NCI-H187 treated with DMSO at 0.1 percent for 48 hours (cell line): ENCODE measurements at regions not wholly inside any gene's neighbourhood (a gene's known extent, or its start where the extent isn't known, plus 50 kb on each side); places are given as distances from the start of the nearest gene placed in this dataset.
A peak's percentile ranks its signal among the peaks of the same experiment; 100 is the strongest.
"Not testable (repeated sequence)": the region's sequence is repeated elsewhere in the genome, so short reads cannot be mapped to it uniquely, and the experiment has no call there.

Experiments used
- DNase-seq: peaks from one replicate; lab custom pipeline; 2025; lab: John Stamatoyannopoulos, UW

DNA sequence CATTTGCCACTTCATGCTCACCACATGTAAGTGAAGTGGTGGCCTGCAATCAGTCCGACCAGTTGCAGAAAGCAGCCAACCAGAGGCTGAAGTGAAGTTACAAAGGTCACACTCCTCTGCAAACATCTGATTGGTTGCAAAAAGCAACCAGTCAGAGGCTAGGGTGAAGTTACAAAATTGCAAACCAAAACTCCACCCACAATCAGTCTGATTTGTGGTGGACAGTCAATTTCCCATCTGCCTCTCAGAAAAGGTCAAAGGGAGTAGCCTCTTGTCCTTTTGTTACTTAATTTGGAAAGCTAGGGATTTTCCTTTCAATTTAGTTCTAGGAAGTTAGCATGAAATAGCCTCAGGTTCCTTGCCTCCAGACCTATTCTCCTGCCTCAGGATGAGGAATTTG, 185.0 kb downstream of the UXS1 start:
- no peak for DNase-seq

DNA sequence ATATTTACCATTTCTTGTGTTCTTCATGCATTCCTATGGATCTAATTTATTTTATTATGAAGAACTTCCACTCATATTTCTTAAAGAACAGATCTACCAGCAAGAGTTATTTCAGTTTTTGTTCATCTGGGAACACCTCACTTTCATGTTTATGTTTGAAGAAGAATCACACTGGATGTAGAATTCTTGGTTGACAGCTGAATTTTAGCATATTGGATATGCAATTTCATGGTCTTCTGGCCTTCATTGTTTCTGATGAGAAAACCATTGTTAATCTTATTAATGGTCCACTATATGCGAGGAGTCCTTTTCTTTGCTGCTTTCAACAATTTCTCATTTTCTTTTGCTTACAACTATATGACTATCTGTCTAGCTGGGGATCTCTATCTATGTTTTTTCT, 189.2 kb downstream of the UXS1 start:
- DNase-seq, result no peak

DNA sequence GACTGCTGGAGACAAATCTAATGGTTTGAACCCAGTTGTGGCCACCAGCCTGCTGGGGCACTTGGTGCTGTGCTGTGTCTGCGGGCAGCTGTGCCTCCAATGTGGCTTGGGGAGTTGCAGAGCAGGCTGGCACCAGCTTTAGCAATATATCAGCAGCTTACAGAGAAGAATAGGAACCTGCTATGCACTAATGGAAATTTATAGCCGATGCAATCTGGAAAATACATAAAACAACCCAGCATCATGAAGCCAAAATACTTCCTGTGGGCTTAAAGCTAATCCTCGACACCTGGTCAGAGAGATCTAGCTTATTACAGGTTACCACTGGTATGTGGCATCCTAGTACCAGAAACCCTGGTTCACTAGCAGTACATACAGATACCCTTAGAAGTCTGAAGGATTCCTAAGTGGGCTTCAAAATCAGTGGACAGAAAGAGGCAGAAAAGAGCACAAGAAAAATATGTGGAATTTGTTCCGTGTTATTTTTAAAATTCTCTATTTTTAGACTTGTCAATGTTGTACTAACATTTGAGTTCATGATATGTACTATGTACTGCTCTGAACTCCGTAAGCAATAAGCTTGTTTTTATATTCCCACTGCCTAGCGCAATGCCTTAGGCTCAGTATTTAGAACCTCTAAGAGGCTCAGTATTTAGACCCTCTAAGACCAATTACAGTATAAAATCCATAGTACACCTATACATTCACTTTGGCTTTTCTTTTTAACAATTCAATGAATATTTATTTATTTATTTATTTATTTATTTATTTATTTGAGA, 194.7 kb downstream of the UXS1 start:
- no peak for DNase-seq

DNA sequence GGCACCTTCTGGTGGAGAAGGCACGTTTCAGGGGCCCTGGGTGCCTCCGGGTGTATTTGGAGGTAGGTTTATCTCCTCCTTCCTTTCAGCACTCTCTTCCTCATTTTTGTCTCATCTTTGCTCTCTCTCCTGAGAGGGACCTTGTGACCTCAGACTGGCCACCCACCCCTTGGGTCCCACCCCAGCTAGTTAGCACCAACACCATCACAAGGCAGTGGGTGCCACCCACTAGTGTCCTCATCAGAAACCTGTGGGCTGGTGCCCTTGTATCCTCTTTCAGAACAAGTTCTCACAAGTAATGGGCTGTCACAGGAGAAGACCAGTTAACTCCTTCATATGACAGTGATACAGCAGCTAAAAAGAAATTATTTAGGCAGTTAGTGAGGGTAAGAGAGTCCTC, 196.4 kb downstream of the UXS1 start:
- DNase-seq, result no peak

DNA sequence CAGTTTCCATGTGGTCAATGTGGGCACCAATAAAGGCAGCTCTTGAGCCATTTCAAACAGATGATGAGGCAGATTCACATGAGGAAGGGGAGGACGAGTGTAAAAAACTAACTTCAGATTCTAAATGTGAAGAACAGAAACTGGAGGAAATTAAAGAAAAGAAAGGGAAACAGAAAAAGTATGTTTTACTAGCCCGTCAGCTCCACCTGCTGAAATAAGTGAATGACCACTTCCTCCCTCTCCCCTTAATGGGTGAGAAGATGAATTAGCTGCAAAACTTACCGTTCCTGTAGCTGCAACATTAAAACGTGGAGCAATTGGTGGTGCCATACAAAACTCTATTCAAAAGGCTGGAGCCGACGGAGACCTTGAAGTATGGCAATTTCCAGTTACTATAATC, 203.5 kb downstream of the UXS1 start:
- no peak for DNase-seq

DNA sequence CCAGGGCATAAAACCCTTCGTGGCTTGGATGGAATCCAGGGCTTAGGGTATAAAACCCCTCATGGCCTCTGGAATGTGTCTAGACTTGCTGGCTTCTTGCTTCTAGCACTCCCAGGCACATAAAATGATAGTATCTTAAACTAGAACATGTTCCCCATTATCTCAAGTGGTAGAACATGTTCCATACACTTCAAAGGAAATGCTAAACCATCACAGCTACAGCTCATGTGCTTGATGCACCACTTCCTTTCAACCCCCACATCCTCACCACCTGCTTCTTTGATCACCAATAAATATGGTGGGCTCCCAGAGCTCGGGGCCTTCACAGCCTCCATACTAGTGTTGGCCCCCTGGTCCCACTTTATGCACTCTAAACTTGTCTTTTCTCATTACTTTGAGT, 204.3 kb downstream of the UXS1 start:
- DNase-seq, result not testable (repeated sequence)

DNA sequence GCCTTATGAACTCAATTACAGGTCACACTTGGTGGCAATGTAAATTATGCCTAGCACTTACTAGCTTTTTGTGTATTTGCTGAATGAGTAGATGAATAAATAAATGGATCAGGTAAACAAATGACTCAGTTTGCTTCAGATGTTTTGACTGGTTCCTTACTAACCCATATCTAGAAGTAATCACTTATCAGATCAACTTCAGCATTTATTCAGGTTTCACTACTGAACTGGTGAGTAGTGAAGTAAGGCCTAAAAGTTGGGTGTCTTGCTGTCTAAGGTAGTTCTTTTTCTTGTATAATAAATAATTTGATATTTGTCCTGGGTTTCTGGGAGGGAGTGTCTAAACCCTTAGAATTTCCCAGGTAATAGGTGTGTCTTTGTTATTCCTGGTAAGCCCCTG, 205.0 kb downstream of the UXS1 start:
- no peak for DNase-seq

DNA sequence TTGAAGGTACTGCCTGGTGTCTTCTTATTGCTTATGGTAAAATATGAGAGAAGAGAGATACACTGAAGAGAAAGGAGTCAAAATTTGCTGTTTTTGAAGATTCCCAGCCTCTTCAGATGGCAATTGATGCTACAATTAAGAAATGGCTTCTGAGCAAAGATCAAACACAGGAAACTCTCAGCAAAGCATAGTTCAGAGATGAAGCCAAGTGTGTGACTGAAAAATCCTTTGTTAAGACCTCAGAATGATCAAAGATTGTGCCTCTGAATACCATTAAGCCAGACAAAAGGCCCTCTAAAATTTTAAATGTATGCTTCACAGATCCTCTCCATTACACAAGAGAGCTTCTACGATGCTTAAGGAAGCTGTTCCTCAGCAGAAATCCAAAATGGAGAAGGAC, 216.3 kb downstream of the UXS1 start:
- DNase-seq, result no peak

DNA sequence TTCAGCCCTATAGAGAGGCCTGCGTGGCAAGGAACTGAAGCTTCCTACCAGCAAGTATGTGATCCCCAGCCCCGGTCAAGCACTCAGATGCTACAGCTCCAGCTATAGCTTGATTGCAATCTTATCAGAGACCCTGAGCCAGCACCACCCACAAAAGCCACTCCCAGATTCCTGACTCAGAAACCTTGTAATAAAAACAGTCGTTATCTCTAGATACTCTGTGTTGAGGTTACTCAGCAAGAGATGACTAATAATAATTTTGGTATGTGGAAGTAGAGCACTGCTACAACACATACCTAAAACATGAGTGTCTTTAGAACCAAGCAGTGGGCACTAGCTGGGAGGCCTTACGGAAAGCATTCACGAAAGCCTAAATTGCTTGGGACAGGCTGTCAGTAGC, 216.9 kb downstream of the UXS1 start:
- DNase-seq, result no peak

DNA sequence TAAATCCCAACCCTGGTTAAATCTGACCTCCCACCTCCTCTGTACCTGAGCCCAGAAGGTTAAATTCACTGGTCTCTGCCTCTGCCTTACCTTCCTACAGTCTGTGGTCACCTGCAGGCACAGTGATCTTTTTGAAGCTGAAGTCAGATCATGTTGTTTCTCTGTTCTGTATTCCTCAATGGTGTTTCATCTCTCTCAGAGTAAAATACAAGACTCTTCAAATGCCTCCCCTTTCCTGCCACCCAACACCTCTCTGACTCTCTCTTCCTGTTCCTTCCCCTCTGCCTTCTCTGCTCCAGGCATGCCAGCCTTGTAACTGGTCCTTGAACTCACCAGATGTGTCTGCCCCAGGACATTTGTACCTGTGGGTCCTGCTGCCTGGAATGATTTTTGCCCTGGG, 219.3 kb downstream of the UXS1 start:
- no peak for DNase-seq

DNA sequence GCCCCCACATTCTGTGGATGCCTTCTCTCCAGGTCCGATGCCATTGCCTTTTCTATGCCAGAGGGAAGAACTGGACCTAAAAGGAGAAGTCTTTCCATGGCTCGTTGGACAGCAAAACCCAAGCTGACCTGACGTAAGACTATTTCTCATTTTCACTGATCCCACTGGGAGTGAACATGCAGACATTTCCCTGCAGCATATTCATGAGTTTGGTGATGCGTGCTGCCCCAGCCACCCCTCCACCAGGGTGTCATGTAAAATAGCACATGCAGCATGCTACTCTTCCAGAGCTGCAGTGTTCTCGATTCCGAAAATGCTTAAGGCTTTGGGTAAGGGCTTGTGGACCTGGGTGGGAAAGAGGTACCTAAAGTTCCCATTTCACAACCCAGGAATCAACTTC, 221.2 kb downstream of the UXS1 start:
- DNase-seq, result no peak

DNA sequence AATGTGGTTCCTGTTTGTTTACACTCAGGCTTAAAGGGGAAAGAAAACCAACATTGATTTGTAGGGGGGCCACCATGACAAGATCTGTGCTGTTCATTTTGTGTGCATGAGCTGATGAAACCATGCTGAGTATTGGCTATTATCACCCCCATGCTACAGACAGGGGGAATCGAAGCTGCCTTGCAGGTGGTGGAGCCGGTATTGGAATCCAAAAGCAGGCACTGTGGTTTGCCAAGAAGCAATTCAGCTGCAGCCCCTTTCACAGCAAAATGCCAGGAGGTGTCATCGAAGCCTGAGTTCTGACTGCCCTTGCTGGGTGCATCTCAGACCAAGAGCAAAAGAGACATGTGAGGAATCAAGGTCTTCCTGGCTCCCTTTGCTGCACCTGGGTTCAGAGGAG, 221.9 kb downstream of the UXS1 start:
- DNase-seq, result no peak

DNA sequence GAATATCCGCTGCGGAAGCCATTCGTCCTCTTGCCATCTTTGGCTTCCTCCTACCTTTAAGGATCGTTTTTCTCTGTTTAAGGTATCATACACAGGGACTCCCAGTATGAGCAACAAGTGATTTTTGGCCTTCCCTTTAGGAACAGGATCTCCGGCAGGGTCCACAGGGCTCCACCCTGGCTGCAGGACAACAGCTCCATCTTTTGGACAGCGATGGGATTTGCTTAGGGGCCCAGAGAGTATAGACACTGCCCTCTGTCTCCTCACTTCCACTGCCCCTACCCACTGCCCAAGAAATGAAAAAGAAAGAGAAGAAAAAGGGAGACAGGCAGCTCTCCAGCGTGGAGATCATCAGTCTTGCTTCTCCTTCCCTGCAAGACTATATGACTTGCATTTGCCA, 224.5 kb downstream of the UXS1 start:
- DNase-seq, result no peak

DNA sequence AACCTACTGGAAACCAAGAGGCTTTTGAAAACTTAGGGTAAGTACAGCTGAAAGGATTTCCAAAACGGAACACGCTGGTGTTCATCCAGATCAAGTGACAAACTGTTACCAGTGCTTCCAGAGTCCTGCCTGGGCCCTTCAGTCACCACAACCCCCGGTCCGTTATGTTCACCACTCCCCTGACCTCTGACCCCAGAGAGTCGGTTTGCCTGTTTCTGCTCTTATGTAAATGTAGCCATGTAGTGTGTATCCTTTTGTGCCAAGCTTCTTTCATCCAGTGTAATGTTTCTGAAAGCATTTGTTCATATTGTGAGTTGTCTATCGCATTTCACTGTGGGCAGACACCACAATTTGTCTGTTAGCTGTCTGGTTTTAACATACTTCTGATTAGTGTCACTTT, 217.5 kb downstream of the NCK2 start:
- no peak for DNase-seq

DNA sequence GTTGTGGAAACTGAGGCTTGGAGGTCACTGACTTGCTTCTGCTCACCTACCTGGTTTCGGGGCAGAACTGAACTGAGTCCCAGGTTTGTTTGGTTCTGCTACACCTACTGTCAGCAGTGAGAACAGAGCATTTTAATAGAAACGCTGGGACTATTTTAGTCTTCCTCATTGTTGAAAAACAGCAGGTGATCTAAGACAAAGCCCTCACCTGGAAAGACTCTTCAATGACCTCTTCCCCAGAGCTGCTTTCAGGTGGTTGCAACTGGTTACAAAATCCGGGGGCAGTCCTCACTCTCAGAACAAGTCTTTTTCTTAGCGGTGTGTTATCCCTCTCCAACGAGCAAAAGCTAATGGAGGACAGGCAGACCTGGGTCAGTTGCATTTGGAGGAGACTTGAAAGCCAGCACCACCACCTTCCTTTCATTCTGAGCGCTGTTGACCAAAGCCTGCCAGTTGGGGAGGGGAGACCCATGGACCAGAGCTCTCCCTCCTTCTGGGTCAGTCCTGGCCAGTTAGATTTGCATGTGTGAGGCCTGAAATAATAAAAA, 217.0 kb downstream of the NCK2 start:
- DNase-seq, result peak; percentile 15

DNA sequence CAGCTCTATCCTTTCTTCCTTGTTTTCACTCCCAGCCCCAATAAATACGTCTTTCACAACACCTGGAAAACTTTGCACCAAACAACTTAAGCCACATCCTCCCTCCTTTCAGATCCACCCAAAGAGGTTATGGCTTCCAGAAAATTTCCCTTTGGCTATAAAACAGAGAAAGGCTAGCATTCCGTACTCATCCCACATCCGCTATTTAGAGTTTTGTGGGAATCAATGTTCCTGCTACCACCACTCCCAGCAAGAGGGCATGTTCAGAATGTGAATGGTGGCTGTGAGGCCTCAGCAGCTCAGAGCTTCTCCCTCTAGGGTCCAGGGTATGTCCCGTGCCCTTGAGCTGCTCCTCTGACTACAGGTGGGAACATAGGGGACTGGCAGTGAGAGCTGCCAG, 214.6 kb downstream of the NCK2 start:
- no peak for DNase-seq

DNA sequence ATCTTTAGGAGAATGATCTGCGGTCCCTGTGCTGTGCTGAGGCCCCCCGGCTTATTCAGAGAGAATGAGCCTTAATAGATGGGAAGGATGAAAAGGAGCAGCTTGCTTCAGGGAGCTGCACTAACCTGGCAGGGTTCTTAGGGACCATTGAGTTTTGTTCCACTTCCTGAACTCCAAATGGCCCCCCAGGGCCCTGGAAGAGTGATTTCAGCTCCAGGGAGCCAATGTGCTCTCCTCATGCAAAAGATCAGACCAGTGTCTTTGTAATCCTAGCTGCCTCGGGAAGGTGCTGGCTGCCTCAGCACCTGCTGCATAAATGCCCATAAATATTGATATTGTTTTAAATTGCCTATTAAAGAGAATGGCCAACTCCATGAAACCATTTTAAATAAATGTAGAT, 210.2 kb downstream of the NCK2 start:
- peak; percentile 33 for DNase-seq

DNA sequence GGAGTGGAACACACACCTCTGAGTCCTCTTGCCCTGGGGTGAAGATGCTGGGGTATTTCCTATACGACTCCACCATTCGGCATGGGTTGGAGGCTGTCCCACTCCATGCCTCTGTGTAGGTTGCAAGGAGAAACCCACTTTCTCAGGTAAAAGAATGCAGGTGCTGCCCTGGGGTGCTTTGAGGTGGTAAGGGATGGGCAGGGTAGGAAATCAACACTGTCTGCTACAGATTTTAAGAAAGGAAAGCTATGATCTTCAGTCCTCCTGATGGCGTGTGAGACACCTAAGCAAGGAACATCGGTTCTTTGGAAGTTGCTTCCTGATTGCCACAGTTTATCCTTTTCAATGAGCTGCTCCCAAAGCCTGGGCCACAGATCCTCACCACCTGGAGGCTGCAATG, 209.2 kb downstream of the NCK2 start:
- DNase-seq, result no peak

DNA sequence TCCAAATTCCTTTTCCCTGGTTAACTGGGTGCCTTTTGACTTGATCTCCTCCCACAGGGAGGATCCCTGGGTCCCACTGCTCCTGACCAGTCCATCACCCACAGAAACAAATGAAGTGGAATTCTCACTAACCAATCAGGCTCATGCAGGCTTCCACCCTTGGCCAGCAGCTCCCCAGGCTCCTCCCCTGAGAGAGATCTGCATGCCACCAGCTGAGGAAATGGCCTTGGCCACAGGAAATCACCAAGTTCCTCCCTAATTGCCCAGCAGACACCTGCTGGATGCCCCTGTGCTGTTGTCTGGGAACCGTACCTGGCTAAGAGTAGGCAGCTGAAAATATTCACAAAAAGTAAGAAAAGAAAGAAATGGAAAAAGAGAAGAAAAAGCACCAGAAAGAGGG, 207.4 kb downstream of the NCK2 start:
- DNase-seq, result no peak

DNA sequence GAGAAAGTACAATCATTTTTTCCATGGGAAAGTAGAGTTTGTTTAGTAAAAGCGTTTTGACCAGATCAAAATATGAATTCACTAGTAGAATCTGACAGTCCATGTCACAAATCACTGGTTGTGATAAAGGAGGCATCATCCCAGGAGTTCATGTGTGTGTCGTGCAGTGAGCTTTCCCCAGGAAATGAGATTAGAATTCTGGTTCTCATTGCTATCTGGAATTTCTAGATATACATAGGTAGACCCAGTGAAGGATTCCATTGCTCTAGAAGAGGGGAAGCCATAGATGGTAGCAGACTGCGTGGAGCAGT, 206.6 kb downstream of the NCK2 start:
- DNase-seq, result no peak

DNA sequence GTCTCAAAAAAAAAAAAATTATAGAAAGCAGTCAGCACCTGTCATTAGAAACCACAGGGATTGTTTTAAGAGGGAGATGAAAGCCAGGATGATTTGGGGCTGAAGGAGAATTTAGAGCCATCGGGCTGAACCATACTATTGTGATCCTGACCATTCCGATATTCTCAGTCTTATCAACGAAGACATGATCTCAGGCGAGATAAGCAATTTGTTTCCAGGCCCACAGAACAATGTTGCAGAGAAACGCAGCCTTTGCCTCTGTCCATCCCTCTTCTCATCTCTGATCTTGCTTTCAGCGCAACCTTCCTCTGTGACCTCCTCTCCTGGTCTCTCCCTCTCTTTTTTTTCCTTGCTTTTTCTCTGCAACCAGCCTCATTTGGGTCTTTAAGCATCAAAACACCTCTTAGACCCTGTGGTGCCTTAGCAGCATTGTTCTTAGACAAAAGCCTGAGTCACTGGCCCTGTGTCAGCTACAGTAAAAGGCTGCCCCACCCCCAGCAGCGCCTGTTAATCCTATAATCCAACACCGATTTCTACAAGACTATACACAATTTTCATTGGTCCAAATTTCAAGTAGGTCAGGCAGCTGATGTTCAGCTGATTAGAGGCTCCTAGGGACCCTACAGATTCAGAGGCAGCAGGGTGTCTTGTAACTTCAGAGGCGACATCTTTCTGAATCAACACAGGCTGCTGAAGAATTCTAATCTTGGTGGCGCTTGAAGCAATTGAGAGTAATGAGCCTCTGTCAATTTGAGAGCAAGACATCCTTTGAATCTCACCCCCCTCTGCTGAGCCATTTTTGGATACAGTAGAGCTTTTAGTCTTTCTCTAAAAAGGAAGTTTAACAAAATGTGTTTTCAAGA, 206.0 kb downstream of the NCK2 start:
- DNase-seq, result no peak

DNA sequence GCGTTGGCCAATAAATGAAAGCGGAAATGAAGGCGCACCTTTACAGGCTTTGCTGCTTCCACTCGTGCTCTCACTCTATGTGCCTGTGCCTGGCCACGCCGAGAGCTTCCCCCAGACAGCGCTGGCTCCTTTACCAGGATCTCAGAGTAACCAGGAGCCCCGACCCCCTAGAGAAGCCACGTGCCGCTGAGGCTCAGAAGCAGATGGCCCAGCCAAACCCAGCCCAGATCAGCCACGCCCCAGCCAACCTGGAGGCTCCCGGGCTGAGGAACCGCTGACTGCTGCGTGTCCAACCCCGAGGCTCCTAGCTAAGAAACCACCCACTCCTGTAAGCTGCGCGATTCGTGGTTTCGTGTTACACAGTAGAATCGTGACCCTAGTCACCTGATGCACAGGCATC, 199.3 kb downstream of the NCK2 start:
- DNase-seq, result no peak
